ENCODE measurements at regions not wholly inside any gene's neighbourhood (a gene's known extent, or its start where the extent isn't known, plus 50 kb on each side); places are given as distances from the start of the nearest gene placed in this dataset.

- ChIA-PET CTCF (interaction anchor here (1.5 kb wide), 1 partner anchor 12 kb away, joined by 3 read pairs; no protein-coding TSS in a partner anchor), POLR2A (no interaction called here)
- no peak overlapping the region for H2AFZ ChIP-seq (ENCODE audit: low read depth, low read length)
- FAIRE-seq (no peak), DNase-seq (ENCODE audit: low read depth, low spot score) (no peak)
- TF ChIP-seq, protein P1, sequence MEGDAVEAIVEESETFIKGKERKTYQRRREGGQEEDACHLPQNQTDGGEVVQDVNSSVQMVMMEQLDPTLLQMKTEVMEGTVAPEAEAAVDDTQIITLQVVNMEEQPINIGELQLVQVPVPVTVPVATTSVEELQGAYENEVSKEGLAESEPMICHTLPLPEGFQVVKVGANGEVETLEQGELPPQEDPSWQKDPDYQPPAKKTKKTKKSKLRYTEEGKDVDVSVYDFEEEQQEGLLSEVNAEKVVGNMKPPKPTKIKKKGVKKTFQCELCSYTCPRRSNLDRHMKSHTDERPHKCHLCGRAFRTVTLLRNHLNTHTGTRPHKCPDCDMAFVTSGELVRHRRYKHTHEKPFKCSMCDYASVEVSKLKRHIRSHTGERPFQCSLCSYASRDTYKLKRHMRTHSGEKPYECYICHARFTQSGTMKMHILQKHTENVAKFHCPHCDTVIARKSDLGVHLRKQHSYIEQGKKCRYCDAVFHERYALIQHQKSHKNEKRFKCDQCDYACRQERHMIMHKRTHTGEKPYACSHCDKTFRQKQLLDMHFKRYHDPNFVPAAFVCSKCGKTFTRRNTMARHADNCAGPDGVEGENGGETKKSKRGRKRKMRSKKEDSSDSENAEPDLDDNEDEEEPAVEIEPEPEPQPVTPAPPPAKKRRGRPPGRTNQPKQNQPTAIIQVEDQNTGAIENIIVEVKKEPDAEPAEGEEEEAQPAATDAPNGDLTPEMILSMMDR (IDR thresholded peaks at IDR 0.05; ENCODE audit: extremely low read depth in 1 of 2, insufficient read depth in 1 of 2, low read depth in 1 of 2, low read length in 2 of 2), result no peak
- TF ChIP-seq POLR2AphosphoS5 (IDR thresholded peaks at IDR 0.05; ENCODE audit: insufficient read depth, low read depth, low read length) (no peak), EZH2 (IDR thresholded peaks at IDR 0.05; ENCODE audit: borderline replicate concordance, low read depth, low read length, severe bottlenecking) (no peak), GATA2 (IDR thresholded peaks at IDR 0.05; ENCODE audit: insufficient read depth, insufficient read length, low read depth, low read length) (no peak), FOS (IDR thresholded peaks at IDR 0.05; ENCODE audit: borderline replicate concordance, insufficient read depth, low read length) (no peak), POLR2A (IDR thresholded peaks at IDR 0.05; ENCODE audit: low read depth, low read length) (no peak), JUN (IDR thresholded peaks at IDR 0.05; ENCODE audit: borderline replicate concordance, insufficient read depth, insufficient read length, low read depth) (no peak), MYC (IDR thresholded peaks at IDR 0.05; ENCODE audit: low read depth, low read length) (no peak)
- TF ChIP-seq, protein P2, sequence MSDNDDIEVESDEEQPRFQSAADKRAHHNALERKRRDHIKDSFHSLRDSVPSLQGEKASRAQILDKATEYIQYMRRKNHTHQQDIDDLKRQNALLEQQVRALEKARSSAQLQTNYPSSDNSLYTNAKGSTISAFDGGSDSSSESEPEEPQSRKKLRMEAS (IDR thresholded peaks at IDR 0.05; ENCODE audit: insufficient read depth, insufficient read length), result no peak
- H3K4me1 ChIP-seq (ENCODE audit: control insufficient read depth, extremely low read depth, insufficient read depth, low read length), result peaks cover 5% of the 10 kb centered on the region
- H3K27me3 ChIP-seq (ENCODE audit: control insufficient read depth in 2 of 2, insufficient read depth in 2 of 2, low read length in 2 of 2), result no peaks in the 10 kb centered on the region
- no peak overlapping the region for H3K27ac ChIP-seq (ENCODE audit: insufficient read depth, low read depth, low read length)
- BruUV-seq (replicated peaks), result no TSS peak
- H4K20me1 ChIP-seq (replicated peaks; ENCODE audit: control insufficient read depth, extremely low read depth, insufficient read depth, low read length), result no peaks in the 10 kb centered on the region
- H3K4me3 ChIP-seq (replicated peaks in 1 of 3; ENCODE audit: insufficient read depth in 1 of 3, low read depth in 1 of 3, low read length in 3 of 3), result no peak overlapping the region
- no peaks in the 10 kb centered on the region for H3K9me1 ChIP-seq (replicated peaks; ENCODE audit: control insufficient read depth, extremely low read depth, insufficient read depth, low read length)
- intact Hi-C loops (cut with micrococcal nuclease), result no loop called here
- no peak overlapping the region for H3K4me2 ChIP-seq (ENCODE audit: insufficient read depth, low read length)
- H3K9me3 ChIP-seq (replicated peaks; ENCODE audit: control insufficient read depth, insufficient read depth, low read length), result no peaks in the 10 kb centered on the region
- H3K79me2 ChIP-seq (ENCODE audit: control insufficient read depth, insufficient read depth, low read length), result no peaks in the 10 kb centered on the region
- no peak overlapping the region for H3K9ac ChIP-seq (replicated peaks; ENCODE audit: extremely low read depth, insufficient read depth, low read length)
- no peaks in the 10 kb centered on the region for H3K36me3 ChIP-seq (ENCODE audit: control insufficient read depth in 2 of 2, extremely low read depth in 1 of 2, insufficient read depth in 2 of 2, low read length in 2 of 2)
- dilution Hi-C loops (cut with MboI; ENCODE audit: extremely low pct_ligation_motif_present, low sequenced_read_pairs), result no loop called here
These were observed 467.1 kb upstream of the EPHA6 start for GRCh38 chr3:96347289-96347688.

All from endothelial cell of umbilical vein (primary cell).